Suprapubic skin (tissue), 3 donors: ENCODE measurements at regions not wholly inside any gene's neighbourhood (a gene's known extent, or its start where the extent isn't known, plus 50 kb on each side); places are given as distances from the start of the nearest gene placed in this dataset.
"Not testable (repeated sequence)": the region's sequence is repeated elsewhere in the genome, so short reads cannot be mapped to it uniquely, and the experiment has no call there.

ENCODE experiments used
- EP300 ChIP-seq: sonication (generic); formaldehyde crosslinking; IDR thresholded peaks from one replicate; pipeline ENCODE4 v1.6.1; 2017; ENCODE audit warnings: antibody characterized with exemption
- POLR2A ChIP-seq, 2 donors: fragments of 450-650 bp; IDR thresholded peaks; one replicate each; pipeline ENCODE4 v1.6.1; 2017; ENCODE audit warnings: antibody characterized with exemption in 2 of 2, mild to moderate bottlenecking in 2 of 2, moderate library complexity in 2 of 2
- TF ChIP-seq, protein P1 (sequence below), 2 donors: fragments of 200-600 bp in 1 of 2; fragments of 450-650 bp in 1 of 2; sonication (generic) in 1 of 2; IDR thresholded peaks; one replicate each; pipeline ENCODE4 v1.5.1; 2016 to 2019; ENCODE audit warnings: antibody characterized with exemption in 2 of 2, mild to moderate bottlenecking in 1 of 2, moderate library complexity in 1 of 2

DNA sequence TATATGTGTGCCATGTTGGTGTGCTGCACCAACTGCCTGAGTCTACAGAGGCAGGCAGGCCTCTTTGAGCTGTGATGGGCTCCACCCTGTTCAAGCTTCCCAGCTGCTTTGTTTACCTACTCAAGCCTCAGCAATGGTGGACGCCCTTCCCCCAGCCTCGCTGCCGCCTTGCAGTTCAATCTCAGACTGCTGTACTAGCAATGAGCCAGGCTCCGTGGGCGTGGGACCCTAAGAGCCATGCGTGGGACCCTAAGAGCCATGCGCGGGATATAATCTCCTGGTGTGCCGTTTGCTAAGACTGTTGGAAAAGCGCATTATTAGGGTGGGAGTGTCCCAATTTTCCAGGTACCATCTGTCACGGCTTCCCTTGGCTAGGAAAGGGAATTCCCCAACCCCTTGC, 388.4 kb upstream of the ARX start:
- TF ChIP-seq EP300; POLR2A (IDR thresholded peaks at IDR 0.05): not testable (repeated sequence)
- TF ChIP-seq, protein P1, sequence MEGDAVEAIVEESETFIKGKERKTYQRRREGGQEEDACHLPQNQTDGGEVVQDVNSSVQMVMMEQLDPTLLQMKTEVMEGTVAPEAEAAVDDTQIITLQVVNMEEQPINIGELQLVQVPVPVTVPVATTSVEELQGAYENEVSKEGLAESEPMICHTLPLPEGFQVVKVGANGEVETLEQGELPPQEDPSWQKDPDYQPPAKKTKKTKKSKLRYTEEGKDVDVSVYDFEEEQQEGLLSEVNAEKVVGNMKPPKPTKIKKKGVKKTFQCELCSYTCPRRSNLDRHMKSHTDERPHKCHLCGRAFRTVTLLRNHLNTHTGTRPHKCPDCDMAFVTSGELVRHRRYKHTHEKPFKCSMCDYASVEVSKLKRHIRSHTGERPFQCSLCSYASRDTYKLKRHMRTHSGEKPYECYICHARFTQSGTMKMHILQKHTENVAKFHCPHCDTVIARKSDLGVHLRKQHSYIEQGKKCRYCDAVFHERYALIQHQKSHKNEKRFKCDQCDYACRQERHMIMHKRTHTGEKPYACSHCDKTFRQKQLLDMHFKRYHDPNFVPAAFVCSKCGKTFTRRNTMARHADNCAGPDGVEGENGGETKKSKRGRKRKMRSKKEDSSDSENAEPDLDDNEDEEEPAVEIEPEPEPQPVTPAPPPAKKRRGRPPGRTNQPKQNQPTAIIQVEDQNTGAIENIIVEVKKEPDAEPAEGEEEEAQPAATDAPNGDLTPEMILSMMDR (IDR thresholded peaks at IDR 0.05): not testable (repeated sequence)
